GM18867 (cell line): ENCODE measurements at regions not wholly inside any gene's neighbourhood (a gene's known extent, or its start where the extent isn't known, plus 50 kb on each side); places are given as distances from the start of the nearest gene placed in this dataset.
"Not testable (repeated sequence)": the region's sequence is repeated elsewhere in the genome, so short reads cannot be mapped to it uniquely, and the experiment has no call there.

Experiments used
- ATAC-seq: cut with Tn5 transposase; IDR thresholded peaks from one replicate; pipeline ENCODE4 v1.9.1; 2021; ENCODE audit warnings: mild to moderate bottlenecking, moderate library complexity; ENCODE audit not compliant: unreplicated experiment

DNA sequence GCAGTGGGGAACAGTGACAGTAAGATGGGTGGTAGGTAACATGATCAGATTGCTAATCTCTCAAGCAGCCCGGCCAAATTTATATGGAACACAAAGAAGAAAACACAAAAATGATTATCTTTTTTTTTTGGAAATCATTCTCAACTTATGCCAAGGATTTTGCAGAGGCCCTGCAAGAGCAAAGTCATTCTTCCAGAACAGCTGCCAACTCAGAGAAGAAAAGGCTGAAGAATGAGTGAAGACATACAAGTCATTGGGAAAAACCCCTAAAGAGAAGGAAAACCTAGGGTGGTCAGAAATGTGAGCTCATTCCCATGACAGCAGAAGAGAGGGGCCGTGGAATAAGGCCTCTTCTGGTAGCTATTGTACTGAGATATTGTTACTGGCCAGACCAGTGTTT, 246.7 kb downstream of the SHOX2 start:
- no peak for ATAC-seq

DNA sequence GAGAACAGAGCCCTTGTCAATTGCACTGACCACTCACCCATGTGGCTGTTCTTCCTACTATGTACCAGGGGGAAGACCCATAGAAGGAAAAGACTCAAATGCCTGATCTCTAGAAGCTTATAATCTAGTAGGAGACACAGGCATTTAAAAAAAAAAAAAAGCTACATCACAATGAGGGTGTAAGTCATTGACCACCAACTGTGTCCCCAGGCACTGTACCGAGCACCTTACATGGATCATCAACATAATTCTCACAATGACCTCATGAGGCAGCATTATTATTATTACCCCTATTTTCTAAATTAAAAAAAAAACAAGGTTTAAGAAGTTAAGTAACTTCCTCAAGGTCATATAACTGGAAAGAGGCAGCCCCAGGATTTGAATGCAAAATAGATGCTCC, 247.4 kb downstream of the SHOX2 start:
- ATAC-seq = no peak

DNA sequence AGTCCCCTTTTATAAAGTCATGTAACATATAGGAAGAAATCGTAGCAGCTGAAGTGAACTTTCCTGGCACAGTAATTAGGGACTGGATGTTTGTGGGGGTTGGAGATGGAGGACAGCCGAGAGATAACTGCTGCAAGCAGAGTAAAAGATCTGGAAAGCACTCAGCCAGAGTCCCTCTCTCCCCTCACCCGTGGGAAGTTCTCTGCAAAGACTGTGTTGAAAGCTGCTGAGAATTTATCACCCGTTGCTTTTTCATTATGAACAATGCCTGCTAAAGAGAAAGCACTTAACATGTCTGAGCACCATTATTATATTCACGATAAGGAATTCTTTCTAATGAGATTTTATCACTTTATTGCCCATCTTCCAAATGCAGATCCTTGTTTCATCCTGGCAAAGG, 248.8 kb downstream of the SHOX2 start:
- ATAC-seq = no peak

DNA sequence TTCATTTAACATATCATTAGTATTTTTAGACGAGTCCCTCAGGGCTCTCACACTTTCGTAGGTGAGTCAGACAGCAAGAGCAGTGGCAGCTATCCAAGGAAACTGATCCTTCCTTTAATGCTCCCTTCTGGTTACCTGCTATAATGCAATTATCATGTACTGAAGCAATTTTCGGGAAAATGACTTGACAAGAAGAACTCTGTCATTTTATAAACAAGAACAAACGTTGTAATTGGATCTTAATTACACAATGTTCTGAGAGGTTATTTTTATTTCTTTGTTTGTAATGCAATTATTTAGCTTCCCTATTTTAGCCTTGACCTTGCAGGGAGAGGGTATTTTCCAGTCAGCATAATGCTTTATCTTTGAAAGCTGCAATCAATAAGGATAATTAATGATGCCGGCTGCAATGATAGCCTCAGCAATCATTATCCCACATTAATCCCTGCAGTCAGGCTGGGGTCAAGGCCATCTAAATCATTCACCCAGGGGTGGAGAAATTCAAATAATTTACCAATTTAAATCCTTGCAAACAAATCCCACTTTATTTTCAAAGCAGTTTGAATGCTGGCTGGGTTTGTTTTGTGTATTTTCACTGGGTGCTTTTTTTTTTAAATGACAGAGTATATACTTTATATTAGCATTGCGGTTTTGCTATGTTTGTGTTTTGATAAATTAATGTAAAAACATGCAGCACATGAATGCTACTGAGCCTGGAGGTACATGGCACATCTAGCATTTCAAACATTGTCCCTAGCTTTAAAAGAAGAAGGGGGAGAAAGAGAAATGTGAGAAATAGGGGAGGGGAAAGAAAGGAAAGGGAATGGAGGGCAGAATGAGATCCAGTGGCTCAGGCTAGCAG, 249.9 kb downstream of the SHOX2 start:
- ATAC-seq = no peak

DNA sequence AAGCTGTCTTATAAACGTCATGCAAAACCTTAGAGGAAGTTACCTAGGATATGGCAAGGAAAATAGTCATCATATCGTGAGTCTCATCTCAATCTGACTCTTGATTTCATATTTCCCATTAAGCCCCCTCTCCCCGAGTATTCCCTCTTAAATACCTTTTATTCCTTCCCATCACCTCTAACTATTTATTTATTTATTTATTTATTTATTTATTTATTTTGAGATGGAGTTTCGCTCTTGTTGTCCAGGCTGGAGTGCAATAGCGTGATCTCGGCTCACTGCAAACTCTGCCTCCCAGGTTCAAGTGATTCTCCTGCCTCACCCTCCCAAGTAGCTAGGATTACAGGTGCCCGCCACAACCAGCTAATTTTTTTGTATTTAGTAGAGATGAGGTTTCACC, 260.4 kb downstream of the SHOX2 start:
- ATAC-seq = not testable (repeated sequence)

DNA sequence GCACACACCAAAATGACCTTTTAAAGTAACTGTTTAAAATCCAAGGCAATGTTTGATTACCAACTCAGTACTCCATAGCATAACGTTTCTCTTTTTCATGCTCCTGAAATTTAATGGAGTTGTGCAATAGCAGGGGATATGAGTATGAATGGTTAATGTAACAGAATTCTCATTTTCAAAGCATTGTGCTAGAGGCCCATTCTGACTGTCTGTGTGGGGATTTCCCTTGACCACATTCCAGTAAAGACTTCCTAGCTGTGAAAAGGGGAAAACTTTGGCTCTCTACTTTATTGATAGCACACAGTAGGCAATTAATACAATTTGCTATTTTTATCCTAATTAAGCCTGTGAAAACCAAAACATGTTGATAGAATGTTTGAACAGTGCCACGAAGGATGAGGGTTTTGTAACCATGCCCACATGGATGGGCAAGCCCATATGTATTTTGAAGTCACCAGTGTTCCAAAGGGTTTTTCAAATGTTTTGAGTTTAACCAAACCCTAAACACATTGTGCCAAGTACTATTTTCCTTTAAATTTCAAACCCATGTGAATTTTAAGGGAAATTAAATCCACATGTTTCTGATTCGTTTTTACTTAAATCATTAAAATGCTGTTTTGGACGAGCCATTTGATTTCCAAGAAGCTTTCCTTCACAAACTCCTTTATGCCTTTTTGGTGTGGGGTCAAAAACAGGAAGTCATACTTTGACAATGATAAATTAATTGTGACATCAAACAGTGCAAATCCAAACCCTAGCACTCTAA, 261.2 kb downstream of the SHOX2 start:
- ATAC-seq = no peak

DNA sequence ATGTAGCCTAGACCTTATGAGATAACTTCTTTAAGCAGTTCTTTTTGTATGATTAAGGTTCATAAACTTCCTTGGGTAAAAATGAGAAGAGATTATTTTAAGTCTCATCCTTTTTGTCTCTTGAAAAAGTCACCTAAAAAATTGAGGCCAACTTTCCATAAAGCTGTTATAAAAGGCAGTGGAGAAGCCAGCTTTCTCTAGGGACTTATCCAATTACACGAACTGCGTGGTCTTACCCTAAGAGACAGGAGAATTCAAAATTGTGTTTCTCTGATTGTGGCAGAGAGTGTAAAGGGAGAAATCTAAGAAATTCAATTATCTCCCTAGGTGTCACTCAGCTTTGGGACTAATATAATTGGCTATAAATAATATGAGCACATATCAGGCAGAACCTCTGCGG, 262.0 kb downstream of the SHOX2 start:
- ATAC-seq = no peak

DNA sequence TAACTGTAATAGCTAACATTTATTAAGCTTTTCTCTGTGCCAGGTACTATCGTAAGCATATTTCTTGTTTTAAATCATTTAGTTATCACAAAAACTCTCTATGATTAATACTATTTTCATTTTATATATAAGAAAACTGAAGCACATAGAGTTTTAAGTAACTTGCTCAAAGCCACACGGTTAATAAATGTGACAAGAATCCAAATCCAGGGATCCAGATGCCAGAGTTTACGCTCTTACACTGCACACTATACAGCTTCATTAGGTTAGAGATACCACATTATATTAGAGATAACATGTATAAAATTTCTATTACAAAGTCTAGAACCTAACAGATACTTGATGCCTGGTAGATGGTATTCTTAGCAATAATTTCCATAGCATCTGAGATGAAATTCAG, 265.2 kb downstream of the SHOX2 start:
- ATAC-seq = no peak

DNA sequence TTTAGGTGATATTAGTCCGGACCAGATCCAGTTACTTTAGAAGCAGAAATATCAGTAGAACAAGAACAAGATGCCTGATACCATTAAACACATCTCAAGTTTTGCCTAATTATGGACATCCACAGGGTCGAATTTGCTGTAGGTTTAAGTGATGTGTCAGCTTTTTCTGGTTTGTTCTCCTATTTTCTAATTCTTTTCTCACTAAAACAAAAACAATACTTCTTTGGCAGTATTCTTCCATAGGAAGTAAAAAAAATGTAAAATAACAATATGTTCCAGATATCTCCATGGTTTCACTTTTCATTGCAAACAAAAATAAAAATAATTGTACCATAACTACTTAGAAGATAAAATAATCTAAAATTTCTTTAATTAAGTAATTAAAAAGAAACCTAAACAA, 265.7 kb downstream of the SHOX2 start:
- no peak for ATAC-seq

DNA sequence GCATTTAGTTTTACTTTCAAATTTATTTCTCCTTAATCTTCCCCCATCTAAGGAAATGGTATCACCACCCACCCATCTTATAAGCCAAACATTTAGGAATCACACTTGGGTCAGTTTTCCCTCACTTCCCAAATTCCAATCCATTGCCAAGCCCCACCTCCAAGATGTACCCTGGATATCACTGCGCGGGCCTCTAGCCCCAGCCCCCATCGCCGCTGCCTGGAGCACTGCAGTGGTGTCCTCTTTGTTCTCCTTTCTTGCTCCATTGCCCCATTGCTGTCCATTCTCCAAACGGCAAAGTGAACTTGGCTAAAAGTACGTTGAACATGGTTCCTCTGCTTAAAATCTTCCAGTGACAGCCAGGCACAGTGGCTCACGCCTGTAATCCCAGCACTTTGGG, 267.8 kb downstream of the SHOX2 start:
- no peak for ATAC-seq

DNA sequence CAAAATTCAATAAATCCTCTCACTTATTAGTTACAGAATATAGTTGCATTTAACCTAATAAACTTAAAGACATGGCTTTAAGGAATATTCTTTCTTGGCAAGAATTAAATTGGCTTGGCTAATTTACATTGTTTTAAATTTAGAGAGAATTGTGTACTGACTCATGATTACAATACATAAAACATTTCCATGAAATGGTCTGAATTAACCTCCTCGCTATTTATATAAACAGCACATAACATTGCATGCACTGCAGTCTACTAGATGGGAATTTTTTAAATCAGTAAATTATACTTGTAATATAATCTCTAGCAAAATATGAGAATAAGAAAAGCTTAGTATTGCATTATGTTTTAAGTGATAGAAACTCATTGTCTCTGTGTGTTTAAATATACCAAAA, 268.9 kb downstream of the SHOX2 start:
- no peak for ATAC-seq

DNA sequence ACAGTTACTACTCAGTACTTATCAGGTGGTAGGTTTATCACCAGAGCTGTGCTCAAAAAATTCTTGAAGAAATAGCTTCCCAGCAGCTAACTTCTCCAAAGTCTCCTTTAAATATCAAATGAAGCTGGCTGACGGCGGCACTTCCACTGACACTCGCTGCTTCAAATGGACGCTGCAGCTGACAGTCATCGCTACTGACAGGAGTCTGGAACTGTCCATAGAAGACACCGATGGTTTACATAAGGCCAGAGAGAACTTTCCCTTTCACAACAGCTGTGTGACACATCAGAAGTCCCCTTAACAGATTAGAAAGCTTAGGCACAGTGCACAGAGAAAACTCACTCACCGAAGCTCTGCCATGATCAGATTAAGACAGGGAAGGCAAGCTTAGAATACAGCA, 270.2 kb downstream of the SHOX2 start:
- no peak for ATAC-seq

DNA sequence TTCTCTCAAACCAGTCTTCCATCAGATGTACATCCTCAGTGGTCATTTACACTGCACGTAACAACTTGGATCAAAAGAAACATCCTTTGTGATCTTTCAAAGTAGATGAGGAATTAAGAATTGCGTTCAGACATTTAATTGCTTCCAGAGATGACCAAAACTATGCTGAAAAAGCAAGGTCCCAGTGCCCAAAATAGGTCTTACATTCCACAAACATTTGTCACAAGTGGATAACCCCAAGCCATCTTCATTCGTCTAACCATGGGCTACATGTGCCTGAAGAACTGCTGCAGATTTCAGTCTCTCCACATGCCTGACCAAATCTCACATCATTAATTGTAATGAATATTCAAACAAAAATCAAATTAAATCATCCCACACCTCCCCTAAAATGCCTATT, 273.6 kb downstream of the SHOX2 start:
- ATAC-seq = no peak

DNA sequence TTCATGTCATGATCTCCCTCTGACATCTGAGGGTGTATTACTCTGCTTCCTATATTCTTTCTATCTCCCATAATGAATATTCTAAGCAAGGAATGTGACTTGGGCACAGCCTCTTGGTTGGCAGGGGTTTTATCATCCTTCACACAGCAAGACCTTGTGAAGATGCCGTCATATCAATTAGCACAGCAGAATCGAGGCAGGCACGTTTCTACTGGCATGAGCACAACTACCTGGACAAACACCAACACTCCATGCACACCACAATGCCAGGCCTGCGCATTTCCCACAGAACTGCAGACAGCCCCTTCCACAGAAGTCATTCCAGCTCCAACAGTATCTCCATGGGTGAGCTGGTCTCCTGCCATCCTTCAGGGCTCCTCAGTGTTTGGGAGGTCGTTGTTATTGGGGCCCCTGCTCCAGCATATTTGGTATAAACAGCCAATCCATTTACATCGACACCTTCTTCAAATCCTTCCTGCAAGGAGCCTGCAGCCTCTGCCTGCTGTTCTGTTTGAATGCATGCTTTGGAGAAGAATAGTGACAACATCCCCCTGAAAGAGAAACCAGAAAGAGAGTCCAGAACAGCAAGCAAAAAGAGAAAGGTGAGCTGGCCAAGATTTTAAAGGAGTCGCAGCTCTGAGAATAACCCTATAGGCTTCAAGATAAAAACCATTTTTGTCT, 275.5 kb downstream of the SHOX2 start:
- no peak for ATAC-seq

DNA sequence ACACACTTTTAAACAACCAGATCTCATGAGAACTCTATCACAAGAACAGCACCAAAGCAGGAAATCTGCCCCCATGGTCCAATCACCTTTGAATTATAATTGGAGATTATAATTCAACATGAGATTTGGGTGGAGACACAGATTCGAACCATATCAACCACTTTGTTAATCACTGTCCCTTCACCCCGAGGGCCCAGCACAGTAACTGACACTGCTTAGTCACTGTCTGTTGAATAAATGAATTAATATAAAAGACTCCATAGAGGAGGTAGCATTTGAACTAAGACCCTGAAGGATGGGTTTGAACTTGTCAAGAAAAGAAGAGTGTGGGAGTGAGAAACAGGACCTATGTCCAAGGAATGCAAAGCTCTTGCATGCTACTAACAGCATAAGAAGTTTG, 276.4 kb downstream of the SHOX2 start:
- no peak for ATAC-seq

DNA sequence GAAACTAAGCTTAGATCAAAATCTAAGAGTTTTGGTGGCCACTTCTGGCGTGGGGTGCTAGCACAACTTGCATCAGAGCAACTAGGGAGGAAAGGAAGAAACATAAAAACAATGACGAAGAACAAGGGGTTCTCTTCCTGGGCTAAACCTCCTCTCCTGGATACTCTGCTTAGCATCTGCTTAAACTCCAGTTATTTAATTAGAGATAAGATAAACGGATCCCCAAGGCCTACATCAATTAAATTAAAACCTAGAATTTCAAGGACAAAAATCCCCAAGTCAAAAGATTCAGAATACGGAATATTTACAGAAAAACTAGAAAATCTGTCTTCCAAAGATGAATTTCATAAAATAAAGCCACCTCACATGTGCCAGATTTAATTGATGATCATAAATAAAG, 281.9 kb downstream of the SHOX2 start:
- no peak for ATAC-seq

DNA sequence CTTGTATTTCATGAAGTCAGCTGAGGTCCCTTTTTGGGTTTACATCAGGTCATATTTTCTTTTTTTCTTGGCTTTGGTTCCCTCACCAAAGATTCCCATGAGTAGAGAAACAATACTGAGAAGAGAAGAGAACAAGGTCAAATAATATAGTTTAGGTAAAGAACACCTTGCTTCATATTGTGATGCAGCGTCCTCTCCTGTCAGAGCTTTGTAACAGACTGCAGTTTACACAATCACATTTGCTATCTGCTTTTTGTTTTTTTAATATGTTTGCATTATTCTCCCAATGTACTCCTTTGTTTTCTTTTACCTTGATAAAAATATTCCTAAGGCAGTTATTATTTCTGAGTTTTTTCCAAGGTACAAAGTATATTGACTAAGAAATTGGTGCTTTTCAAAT, 283.2 kb downstream of the SHOX2 start:
- no peak for ATAC-seq

DNA sequence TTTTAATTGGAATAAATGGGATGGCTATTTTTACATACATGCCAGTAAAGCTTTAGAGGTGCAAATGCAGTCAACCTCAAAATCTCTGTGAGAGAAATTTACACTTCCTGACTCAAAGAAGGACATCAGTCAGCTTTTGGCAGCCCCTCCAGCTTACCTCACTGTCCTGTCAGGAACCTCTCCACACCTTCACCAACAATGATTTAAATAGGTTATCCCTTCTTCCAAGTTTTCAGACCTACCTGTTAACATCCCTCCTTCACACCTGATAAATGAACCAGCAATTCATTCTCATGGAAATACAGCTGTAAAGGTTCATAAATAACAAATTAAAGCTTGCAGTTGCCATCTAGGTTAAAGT, 286.1 kb downstream of the SHOX2 start:
- ATAC-seq = no peak

DNA sequence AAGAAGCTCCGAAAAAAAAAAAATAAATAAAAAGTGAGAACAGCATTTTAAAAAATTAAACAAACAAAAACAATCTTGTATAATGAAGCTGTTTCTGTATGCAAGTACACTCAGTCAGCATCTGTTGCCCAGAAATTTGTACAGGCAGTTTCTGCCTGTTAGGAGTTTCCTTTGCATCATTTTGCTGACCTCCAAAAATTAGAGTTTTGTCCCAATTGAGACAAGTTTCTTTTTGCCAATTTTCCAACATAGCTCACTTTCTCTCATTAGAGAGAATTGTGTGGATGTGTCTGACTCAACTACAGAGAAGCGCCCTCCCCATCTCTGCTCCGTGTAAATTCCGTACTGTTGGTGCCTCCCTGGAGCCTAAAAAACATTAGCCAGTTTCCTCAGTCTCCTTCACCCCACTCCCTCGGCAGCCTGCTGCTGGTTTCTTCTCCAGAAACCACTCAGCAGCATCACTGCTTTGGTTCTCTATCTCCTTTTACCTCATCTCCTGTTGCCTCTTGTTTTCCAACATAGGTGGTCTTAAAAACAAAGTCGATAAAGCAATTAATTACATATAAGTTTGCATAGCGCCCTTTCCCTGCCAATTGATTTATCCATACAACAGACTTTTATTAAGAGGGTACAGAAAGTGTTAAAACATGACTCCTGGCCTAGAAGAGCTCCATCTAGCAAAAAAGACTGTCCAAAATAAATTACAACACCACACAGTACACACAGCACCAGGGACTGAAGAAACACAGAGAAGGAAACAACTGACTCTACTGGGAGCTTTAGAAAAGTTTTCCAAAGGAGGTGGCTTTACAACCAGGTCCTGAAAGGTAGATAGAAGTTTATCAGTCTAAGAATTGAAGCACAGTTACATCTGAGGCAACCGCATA, 286.7 kb downstream of the SHOX2 start:
- ATAC-seq = no peak

DNA sequence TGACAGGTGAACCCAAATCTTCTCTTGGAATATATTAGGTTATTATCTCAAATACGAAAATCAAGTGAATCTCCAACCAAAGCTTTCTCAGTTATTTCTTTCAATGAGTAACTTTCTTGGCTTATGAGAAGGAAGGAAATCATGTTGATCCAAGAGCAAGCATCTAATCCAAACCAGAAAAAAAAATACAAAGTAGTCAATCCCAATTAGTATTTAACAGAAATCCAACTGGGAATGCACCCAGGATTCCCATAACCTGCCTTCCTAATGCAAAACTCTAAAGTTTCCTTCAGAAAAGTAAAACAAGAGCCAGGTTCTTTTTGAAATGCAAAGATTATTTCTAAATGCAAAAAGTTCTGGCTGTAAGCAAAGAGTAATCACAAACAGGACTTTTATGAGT, 289.3 kb downstream of the SHOX2 start:
- no peak for ATAC-seq

DNA sequence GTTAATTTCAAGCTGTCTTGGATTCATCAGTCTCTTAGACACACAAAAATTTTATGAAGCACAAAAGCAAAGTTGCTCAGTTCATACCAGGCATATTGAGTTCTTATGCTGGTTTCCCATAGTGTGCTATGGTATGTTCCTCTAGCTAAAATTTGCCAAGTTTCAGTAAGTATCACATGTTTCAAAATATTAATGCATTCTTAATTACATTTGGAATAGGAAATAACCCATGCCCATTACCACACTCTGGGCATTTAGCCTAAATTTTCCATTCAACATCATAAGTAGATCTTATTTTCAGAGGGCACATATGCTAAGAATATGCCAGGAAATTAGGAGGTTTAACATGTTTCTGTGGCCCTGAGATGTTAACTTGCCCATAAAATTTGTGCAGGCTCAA, 289.9 kb downstream of the SHOX2 start:
- ATAC-seq = no peak
